DOHH2 (cell line): ENCODE measurements at regions not wholly inside any gene's neighbourhood (a gene's known extent, or its start where the extent isn't known, plus 50 kb on each side); places are given as distances from the start of the nearest gene placed in this dataset.

Experiments used
- H3F3A ChIP-seq: fragments of 200-600 bp; sonication (generic), shearing (Covaris generic); 2 replicates; pipeline ENCODE4 v1.6.0; 2016; ENCODE audit warnings: antibody characterized with exemption, mild to moderate bottlenecking; ENCODE audit not compliant: control insufficient read depth, insufficient read depth
- H3K27ac ChIP-seq: fragments of 200-600 bp; sonication (generic); 2 replicates; pipeline ENCODE4 v1.5.1; 2014; ENCODE audit warnings: low read depth, mild to moderate bottlenecking, low read length, moderate library complexity
- H3K27me3 ChIP-seq: fragments of 200-600 bp; sonication (generic); 2 replicates; pipeline ENCODE4 v1.6.1; 2014; ENCODE audit warnings: mild to moderate bottlenecking, low read length, mixed read lengths; ENCODE audit not compliant: control insufficient read depth
- H3K36me3 ChIP-seq: fragments of 200-600 bp; sonication (generic); 2 replicates; pipeline ENCODE4 v1.6.1; 2014; ENCODE audit warnings: mild to moderate bottlenecking, low read length, moderate library complexity, mixed read lengths; ENCODE audit not compliant: control insufficient read depth
- H3K4me1 ChIP-seq: fragments of 200-600 bp; sonication (generic); 2 replicates; pipeline ENCODE4 v1.6.1; 2014; ENCODE audit warnings: mild to moderate bottlenecking, low read length, mixed read lengths; ENCODE audit not compliant: control insufficient read depth
- H3K4me2 ChIP-seq: fragments of 200-600 bp; sonication (generic); 2 replicates; pipeline ENCODE4 v1.6.0; 2014; ENCODE audit warnings: mild to moderate bottlenecking, low read length, moderate library complexity
- H3K4me3 ChIP-seq: fragments of 200-600 bp; sonication (generic); 2 replicates; pipeline ENCODE4 v1.5.1; 2014; ENCODE audit warnings: mild to moderate bottlenecking, low read length, mixed read lengths
- H3K79me2 ChIP-seq: fragments of 200-600 bp; sonication (generic); 2 replicates; pipeline ENCODE4 v1.6.1; 2014; ENCODE audit warnings: mild to moderate bottlenecking, low read length, mixed read lengths; ENCODE audit not compliant: control insufficient read depth
- H3K9me2 ChIP-seq: fragments of 200-600 bp; sonication (generic); replicated peaks from 2 replicates; pipeline ENCODE4 v1.6.1; 2014; ENCODE audit warnings: mild to moderate bottlenecking, low read length, mixed read lengths; ENCODE audit not compliant: control insufficient read depth
- H3K9me3 ChIP-seq: fragments of 200-600 bp; sonication (generic); 2 replicates; pipeline ENCODE4 v1.6.1; 2014; ENCODE audit warnings: antibody characterized with exemption, low read length, mixed read lengths; ENCODE audit not compliant: control insufficient read depth, insufficient read depth
- H4K20me1 ChIP-seq: fragments of 200-600 bp; sonication (generic); 2 replicates; pipeline ENCODE4 v1.6.0; 2014; ENCODE audit warnings: low read depth, mild to moderate bottlenecking, antibody characterized with exemption, low read length, moderate library complexity; ENCODE audit not compliant: control insufficient read depth, insufficient read depth
- EZH2phosphoT487 ChIP-seq: fragments of 200-600 bp; sonication (generic); IDR thresholded peaks from 2 replicates; pipeline ENCODE4 v1.6.1; 2017; ENCODE audit warnings: borderline replicate concordance, mild to moderate bottlenecking, antibody characterized with exemption, low read length, moderate library complexity, mixed read lengths
- TF ChIP-seq, protein P1 (sequence below): fragments of 200-600 bp; sonication (generic); IDR thresholded peaks from one replicate; pipeline ENCODE4 v1.5.1; 2014; ENCODE audit warnings: antibody characterized with exemption, mild to moderate bottlenecking, low read depth, low read length; ENCODE audit not compliant: poor library complexity, severe bottlenecking

DNA sequence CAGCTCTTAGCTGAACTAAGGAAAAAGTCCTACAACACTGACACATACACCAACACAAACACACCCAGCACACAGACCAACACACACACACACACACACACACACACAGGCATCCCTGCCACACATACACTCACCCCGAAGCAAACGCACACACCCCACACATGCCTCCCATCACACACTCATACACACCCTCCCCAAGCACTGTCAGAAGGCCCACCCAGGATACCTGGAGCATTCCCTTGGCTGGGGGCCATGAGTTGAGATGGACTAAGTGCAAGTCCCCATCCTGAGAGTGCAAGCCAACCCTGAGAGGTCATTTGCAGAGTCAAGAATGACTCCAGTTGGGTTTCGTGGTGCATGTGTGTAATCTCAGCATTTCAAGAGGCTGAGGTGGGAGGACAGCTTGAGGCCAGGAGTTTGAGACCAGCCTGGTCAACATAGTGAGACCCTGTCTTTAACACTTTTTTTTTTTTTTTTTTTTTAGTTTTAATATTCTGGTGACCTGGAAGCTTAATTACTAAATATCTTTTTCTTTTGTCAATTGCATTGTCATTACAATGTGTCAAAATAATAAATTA is 117.3 kb downstream of the RHOU start:
- Histone ChIP-seq H3K27me3 (peaks cover 6% of the 10 kb centered on the region; the same call in 1 of the 2 replicates), H3K4me2 (no peak overlapping the region), H4K20me1 (no peaks in the 10 kb centered on the region), H3K36me3 (no peaks in the 10 kb centered on the region), H3K4me3 (no peak overlapping the region), H3F3A (no peaks in the 10 kb centered on the region), H3K9me3 (no peaks in the 10 kb centered on the region), H3K4me1 (no peaks in the 10 kb centered on the region), H3K27ac (no peak overlapping the region), H3K79me2 (no peaks in the 10 kb centered on the region), H3K9me2 (no peaks in the 10 kb centered on the region)
- TF ChIP-seq EZH2phosphoT487, result no peak
- TF ChIP-seq, protein P1, sequence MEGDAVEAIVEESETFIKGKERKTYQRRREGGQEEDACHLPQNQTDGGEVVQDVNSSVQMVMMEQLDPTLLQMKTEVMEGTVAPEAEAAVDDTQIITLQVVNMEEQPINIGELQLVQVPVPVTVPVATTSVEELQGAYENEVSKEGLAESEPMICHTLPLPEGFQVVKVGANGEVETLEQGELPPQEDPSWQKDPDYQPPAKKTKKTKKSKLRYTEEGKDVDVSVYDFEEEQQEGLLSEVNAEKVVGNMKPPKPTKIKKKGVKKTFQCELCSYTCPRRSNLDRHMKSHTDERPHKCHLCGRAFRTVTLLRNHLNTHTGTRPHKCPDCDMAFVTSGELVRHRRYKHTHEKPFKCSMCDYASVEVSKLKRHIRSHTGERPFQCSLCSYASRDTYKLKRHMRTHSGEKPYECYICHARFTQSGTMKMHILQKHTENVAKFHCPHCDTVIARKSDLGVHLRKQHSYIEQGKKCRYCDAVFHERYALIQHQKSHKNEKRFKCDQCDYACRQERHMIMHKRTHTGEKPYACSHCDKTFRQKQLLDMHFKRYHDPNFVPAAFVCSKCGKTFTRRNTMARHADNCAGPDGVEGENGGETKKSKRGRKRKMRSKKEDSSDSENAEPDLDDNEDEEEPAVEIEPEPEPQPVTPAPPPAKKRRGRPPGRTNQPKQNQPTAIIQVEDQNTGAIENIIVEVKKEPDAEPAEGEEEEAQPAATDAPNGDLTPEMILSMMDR, result no peak

DNA sequence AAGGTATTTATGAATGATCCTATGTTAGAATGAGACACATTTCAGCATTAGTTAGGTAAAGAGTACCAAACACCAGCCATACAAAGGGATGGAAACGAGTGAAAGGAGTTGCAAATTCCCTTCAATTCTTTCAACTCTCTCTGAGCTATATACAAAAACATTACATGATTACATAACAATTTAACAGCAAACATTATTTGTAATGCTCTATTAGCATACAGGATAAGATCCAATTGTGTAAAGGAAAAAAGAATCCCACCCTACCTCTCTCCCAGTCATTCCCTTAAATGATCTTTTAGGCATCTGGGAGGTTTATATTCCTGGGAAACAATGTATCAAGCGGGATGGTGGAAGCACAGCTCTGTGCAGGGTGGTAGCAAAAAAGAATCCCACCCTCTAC is 117.9 kb downstream of the RHOU start:
- TF ChIP-seq, protein P1, result no peak
- TF ChIP-seq EZH2phosphoT487, result no peak
- H3K4me3 ChIP-seq, result no peak overlapping the region
- H3K27ac ChIP-seq, result no peak overlapping the region
- H3F3A ChIP-seq, result no peaks in the 10 kb centered on the region
- no peaks in the 10 kb centered on the region for H4K20me1 ChIP-seq
- H3K9me3 ChIP-seq, result no peaks in the 10 kb centered on the region
- no peaks in the 10 kb centered on the region for H3K79me2 ChIP-seq
- H3K27me3 ChIP-seq, result peaks cover 6% of the 10 kb centered on the region; the same call in 1 of the 2 replicates
- no peaks in the 10 kb centered on the region for H3K36me3 ChIP-seq
- H3K9me2 ChIP-seq, result no peaks in the 10 kb centered on the region
- no peak overlapping the region for H3K4me2 ChIP-seq
- H3K4me1 ChIP-seq, result no peaks in the 10 kb centered on the region

DNA sequence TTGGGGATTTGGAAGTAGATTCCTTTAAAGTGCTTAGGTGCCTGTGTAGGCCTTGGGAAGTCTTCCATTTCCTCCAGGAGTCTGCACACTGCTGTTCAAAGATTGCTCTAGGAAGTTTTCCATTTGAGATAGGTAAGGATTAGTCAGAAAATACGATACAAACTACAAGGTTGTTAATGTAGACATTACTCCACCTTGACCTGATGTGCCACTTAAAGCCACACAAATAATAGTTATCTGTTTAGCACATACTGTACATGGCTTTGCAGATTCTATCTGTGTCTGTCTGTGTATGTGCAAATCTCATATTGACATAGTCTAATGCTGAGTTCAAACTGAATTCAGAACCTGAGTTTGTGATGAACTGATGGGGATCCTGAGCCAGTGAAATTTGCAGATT is 118.4 kb downstream of the RHOU start:
- Histone ChIP-seq H3K9me3 (no peaks in the 10 kb centered on the region), H3K27ac (no peak overlapping the region), H3K79me2 (no peaks in the 10 kb centered on the region)

More for the DNA sequence above, 118.4 kb downstream of the RHOU start:
- Histone ChIP-seq H4K20me1 (no peaks in the 10 kb centered on the region), H3K36me3 (no peaks in the 10 kb centered on the region), H3K9me2 (no peaks in the 10 kb centered on the region), H3K27me3 (peaks cover 6% of the 10 kb centered on the region; the same call in 1 of the 2 replicates), H3K4me2 (no peak overlapping the region), H3K4me1 (no peaks in the 10 kb centered on the region), H3F3A (no peaks in the 10 kb centered on the region), H3K4me3 (no peak overlapping the region)
- TF ChIP-seq, protein P1, result no peak
- no peak for TF ChIP-seq EZH2phosphoT487
